ENCODE measurements at regions not wholly inside any gene's neighbourhood (a gene's known extent, or its start where the extent isn't known, plus 50 kb on each side); places are given as distances from the start of the nearest gene placed in this dataset.

DNA sequence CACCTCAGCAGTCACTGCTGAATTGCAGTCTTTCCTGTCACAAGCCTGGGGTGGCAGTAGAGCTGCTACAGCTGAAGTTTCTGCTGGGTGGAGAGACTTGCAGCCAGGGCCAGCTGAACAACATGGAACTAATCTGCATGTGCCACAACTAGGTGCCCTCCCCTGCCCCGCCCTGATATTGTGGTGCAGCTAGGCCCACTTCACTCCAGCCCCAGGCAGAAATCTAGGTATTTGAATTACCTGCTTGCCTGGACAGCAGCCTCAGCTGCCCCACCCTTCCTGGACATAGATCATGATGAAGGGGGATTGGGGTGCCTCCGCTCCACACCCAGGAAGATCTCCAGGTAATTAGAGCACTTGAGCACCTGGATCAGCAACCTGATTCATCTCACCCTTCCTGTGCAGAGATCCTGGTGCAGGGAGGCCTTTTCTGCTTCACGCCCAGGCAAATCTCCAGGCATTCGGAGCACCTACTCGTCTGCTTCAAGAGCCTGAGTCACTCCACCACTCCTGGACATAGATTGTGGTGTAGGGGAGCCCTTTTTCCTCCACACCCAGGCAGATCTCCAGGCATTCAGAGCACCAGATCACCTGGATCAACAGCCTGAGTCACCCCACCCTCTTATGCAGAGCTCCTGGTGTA, 477.0 kb downstream of the SOX5 start:
- intact Hi-C loops (cut with micrococcal nuclease): no loop called here
- ATAC-seq (ENCODE audit: low read depth): no peak

More for the DNA sequence above, 477.0 kb downstream of the SOX5 start:
- no peak overlapping the region for H2BK15ac ChIP-seq (ENCODE audit: low read depth, low read length)
- H2AK5ac ChIP-seq (ENCODE audit: low read depth, low read length): no peak overlapping the region
- no peak overlapping the region for H4K91ac ChIP-seq (ENCODE audit: insufficient read depth, low read depth, low read length)
- POLR2A ChIA-PET (ENCODE audit: unreplicated experiment): no interaction called here
- no TSS peak for BruUV-seq (replicated peaks)
- in situ Hi-C loops (cut with MboI; ENCODE audit: low sequenced_read_pairs) (no loop called here), dilution Hi-C loops (cut with HindIII; ENCODE audit: low sequenced_read_pairs, unreplicated experiment) (no loop called here)
- no peaks in the 10 kb centered on the region for H3K9me3 ChIP-seq (ENCODE audit: control insufficient read depth, insufficient read depth, low read length)
- WGBS, 2 experiments (ENCODE audit: extremely low coverage in 2 of 2, insufficient read length in 1 of 2): no CpG with 5 or more reads among the region's 5 CpGs
- no peak overlapping the region for H2BK5ac ChIP-seq (ENCODE audit: low read depth, low read length, poor library complexity, severe bottlenecking)
- H4K5ac ChIP-seq (ENCODE audit: low read depth, low read length): no peak overlapping the region
- no peak overlapping the region for H4K8ac ChIP-seq (ENCODE audit: low read depth in 2 of 2, low read length in 2 of 2)
- TF ChIP-seq RFX5 (IDR thresholded peaks at IDR 0.05; ENCODE audit: low read depth, low read length) (no peak), POLR2A (IDR thresholded peaks at IDR 0.05; ENCODE audit: low read depth, low read length) (no peak), CHD1 (IDR thresholded peaks at IDR 0.05; ENCODE audit: low read depth, low read length) (no peak), MAFK (IDR thresholded peaks at IDR 0.05; ENCODE audit: low read depth, low read length) (no peak)
- TF ChIP-seq, protein P1, sequence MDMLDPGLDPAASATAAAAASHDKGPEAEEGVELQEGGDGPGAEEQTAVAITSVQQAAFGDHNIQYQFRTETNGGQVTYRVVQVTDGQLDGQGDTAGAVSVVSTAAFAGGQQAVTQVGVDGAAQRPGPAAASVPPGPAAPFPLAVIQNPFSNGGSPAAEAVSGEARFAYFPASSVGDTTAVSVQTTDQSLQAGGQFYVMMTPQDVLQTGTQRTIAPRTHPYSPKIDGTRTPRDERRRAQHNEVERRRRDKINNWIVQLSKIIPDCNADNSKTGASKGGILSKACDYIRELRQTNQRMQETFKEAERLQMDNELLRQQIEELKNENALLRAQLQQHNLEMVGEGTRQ (IDR thresholded peaks at IDR 0.05; ENCODE audit: low read depth, low read length): no peak
- H3K14ac ChIP-seq (replicated peaks; ENCODE audit: low read depth, low read length): no peak overlapping the region
- H3K27me3 ChIP-seq (ENCODE audit: control insufficient read depth, insufficient read depth, low read length): no peaks in the 10 kb centered on the region
- H3K18ac ChIP-seq (ENCODE audit: low read depth, low read length): no peak overlapping the region
- H3K23ac ChIP-seq (ENCODE audit: low read depth, low read length): no peak overlapping the region
- H3K4me3 ChIP-seq (ENCODE audit: insufficient read depth, low read depth, low read length): no peak overlapping the region
- no peak overlapping the region for H3K27ac ChIP-seq (ENCODE audit: insufficient read depth, low read length)
- DNase-seq: no peak
- H3K4ac ChIP-seq (ENCODE audit: low read depth, low read length): no peak overlapping the region
- CTCF ChIA-PET: no interaction called here
- no peak overlapping the region for H3K4me2 ChIP-seq (ENCODE audit: low read depth, low read length)
- H3K4me1 ChIP-seq (ENCODE audit: control insufficient read depth, insufficient read depth, low read length): no peaks in the 10 kb centered on the region
- no peaks in the 10 kb centered on the region for H3K9me1 ChIP-seq (ENCODE audit: insufficient read depth, low read length)
- H3K79me1 ChIP-seq (ENCODE audit: low read depth in 1 of 2, low read length in 2 of 2): no peaks in the 10 kb centered on the region
- H2AFZ ChIP-seq (replicated peaks; ENCODE audit: low read length, poor library complexity): no peak overlapping the region
- H3K56ac ChIP-seq (ENCODE audit: extremely low read depth, insufficient read depth, low read length): no peak overlapping the region
- no peaks in the 10 kb centered on the region for H4K20me1 ChIP-seq (ENCODE audit: insufficient read depth, low read length)
- H2BK20ac ChIP-seq (ENCODE audit: low read depth, low read length): no peak overlapping the region
- H2AK9ac ChIP-seq (replicated peaks; ENCODE audit: low read depth, low read length, poor library complexity): no peak overlapping the region
- no peaks in the 10 kb centered on the region for H3K36me3 ChIP-seq (ENCODE audit: control insufficient read depth, insufficient read depth, low read length)
- no peak overlapping the region for H2BK120ac ChIP-seq (ENCODE audit: low read depth, low read length)
- no peak overlapping the region for H3K9ac ChIP-seq (ENCODE audit: low read depth, low read length)
